ENCODE measurements at regions not wholly inside any gene's neighbourhood (a gene's known extent, or its start where the extent isn't known, plus 50 kb on each side); places are given as distances from the start of the nearest gene placed in this dataset.
A peak's percentile ranks its signal among the peaks of the same experiment; 100 is the strongest.

- no peak for DNase-seq (ENCODE audit: low read depth in 2 of 2)
Observed at GRCh38 chr2:82837588-82838304, 1621.3 kb downstream of the SUCLG1 start.

GRCh38 chr2:82834893-82835292 is 1624.2 kb downstream of the SUCLG1 start:
- no peak for DNase-seq (ENCODE audit: low read depth in 2 of 2)

- no peak for DNase-seq (ENCODE audit: low read depth in 2 of 2)
Observed at GRCh38 chr2:82827426-82827825, 1631.7 kb downstream of the SUCLG1 start.

- DNase-seq (ENCODE audit: low read depth in 2 of 2) = no peak
Observed at GRCh38 chr2:82826437-82826836, 1632.6 kb downstream of the SUCLG1 start.

- DNase-seq (ENCODE audit: low read depth in 2 of 2) = no peak
Observed at GRCh38 chr2:82825410-82826090, 1633.5 kb downstream of the SUCLG1 start.

- no peak for DNase-seq (ENCODE audit: low read depth in 2 of 2)
Observed at GRCh38 chr2:82823892-82824291, 1635.2 kb downstream of the SUCLG1 start.

GRCh38 chr2:82819951-82820350 is 1639.1 kb downstream of the SUCLG1 start:
- DNase-seq (ENCODE audit: low read depth in 2 of 2) = no peak

GRCh38 chr2:82814146-82814545 is 1644.9 kb downstream of the SUCLG1 start:
- no peak for DNase-seq (ENCODE audit: low read depth in 2 of 2)

GRCh38 chr2:82811946-82812345 is 1647.1 kb downstream of the SUCLG1 start:
- DNase-seq (ENCODE audit: low read depth in 2 of 2) = peak in 1 of 2 donors; percentile 51

- no peak for DNase-seq (ENCODE audit: low read depth in 2 of 2)
Observed at GRCh38 chr2:82803307-82803706, 1655.8 kb downstream of the SUCLG1 start.

- peak; percentile 79 to 98 for DNase-seq (ENCODE audit: low read depth in 2 of 2)
Observed at GRCh38 chr2:82797469-82797868, 1661.6 kb downstream of the SUCLG1 start.

- DNase-seq (ENCODE audit: low read depth in 2 of 2) = peak in 1 of 2 donors; percentile 50
Observed at GRCh38 chr2:82796132-82796531, 1662.9 kb downstream of the SUCLG1 start.

GRCh38 chr2:82795446-82795845 is 1663.6 kb downstream of the SUCLG1 start:
- DNase-seq (ENCODE audit: low read depth in 2 of 2) = peak; percentile 83 to 89

GRCh38 chr2:82793711-82794435 is 1665.2 kb downstream of the SUCLG1 start:
- no peak for DNase-seq (ENCODE audit: low read depth in 2 of 2)

- no peak for DNase-seq (ENCODE audit: low read depth in 2 of 2)
Observed at GRCh38 chr2:82792316-82792715, 1666.8 kb downstream of the SUCLG1 start.

GRCh38 chr2:82790206-82791021 is 1668.7 kb downstream of the SUCLG1 start:
- DNase-seq (ENCODE audit: low read depth in 2 of 2) = peak; percentile 80 to 82

GRCh38 chr2:82789851-82790205 is 1669.3 kb downstream of the SUCLG1 start:
- peak in 1 of 2 donors; percentile 23 for DNase-seq (ENCODE audit: low read depth in 2 of 2)

- peak in 1 of 2 donors; percentile 8 for DNase-seq (ENCODE audit: low read depth in 2 of 2)
Observed at GRCh38 chr2:82781176-82781915, 1677.7 kb downstream of the SUCLG1 start.

- DNase-seq (ENCODE audit: low read depth in 2 of 2) = no peak
Observed at GRCh38 chr2:82780050-82780449, 1679.0 kb downstream of the SUCLG1 start.

GRCh38 chr2:82752396-82752795 is 1706.7 kb downstream of the SUCLG1 start:
- DNase-seq (ENCODE audit: low read depth in 2 of 2) = no peak

- DNase-seq (ENCODE audit: low read depth in 2 of 2) = peak in 1 of 2 donors; percentile 7
Observed at GRCh38 chr2:82748653-82749052, 1710.4 kb downstream of the SUCLG1 start.
